GM21367 (cell line): ENCODE measurements at regions not wholly inside any gene's neighbourhood (a gene's known extent, or its start where the extent isn't known, plus 50 kb on each side); places are given as distances from the start of the nearest gene placed in this dataset.
"Not testable (repeated sequence)": the region's sequence is repeated elsewhere in the genome, so short reads cannot be mapped to it uniquely, and the experiment has no call there.

Experiments
- ATAC-seq: cut with Tn5 transposase; IDR thresholded peaks from one replicate; pipeline ENCODE4 v1.9.1; 2021; ENCODE audit not compliant: unreplicated experiment

DNA sequence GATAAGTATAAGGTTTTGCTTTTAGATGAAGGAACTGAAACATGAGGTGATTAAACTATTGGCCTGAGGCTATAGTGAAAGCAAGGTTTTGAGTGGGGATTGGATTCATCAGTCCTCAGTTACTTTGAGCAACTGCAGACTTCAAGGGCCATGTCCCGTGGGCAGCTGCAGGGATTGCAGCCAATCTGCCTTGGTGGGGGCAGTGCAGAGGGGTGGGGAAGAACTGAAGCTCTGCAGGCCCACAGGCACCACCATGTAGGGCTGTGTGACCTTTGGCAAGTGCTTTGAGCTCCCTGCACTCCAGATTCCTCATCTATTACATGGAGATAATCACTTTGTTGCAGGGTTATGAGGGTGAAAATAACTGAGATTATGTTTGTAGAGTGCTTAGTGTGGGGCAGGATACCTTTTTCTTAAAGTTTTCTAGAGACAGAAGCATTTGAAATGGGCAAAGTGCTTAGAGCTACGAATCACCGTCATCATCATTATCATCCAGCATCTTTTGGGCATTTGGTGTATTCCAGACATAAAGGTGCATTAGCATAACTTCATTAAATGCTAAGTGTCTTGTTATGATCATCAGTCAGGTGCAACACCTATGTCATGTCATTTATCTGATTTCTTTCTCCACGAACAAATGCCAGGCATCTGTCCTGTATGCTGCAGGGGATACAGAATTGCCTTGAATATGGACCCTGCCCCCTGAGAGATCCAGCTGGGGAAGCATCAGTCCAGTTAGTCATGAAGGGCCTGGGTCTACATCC, 72.1 kb upstream of the TENM4 start:
- ATAC-seq = no peak

GRCh38 chr11:79510960-79511359, 70.1 kb upstream of the TENM4 start:
- ATAC-seq = no peak

GRCh38 chr11:79508461-79508860, 67.6 kb upstream of the TENM4 start:
- ATAC-seq = no peak

- ATAC-seq = no peak
Measured at GRCh38 chr11:79507706-79508105, 66.9 kb upstream of the TENM4 start.

DNA sequence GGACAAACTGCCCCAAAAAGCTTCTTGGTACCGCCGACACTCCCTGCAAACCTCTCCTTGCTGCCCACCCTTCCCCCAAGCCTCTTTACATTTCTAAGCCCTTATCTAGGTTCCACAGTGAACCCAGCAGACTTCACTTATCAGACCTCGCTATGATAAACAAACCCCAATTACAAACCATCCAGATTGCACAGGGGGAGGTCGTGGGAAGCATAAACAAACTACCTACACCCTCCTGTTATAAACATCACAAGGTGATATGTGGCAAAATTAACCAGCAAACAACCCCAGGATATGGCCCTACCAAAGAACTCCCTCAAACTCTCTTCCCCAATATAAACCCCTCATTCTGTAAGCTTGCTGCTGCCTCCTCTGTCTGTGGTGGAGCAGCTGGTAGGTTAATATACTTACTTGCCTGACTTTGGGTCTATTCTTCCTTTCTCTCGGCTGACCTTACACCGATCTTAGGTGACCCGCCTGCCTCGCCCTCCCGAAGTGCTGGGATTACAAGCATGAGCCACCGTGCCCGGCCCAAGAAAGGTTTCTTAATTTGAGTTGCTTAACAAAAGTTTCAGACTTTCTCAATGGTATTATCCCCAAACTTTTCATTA, 66.0 kb upstream of the TENM4 start:
- ATAC-seq = no peak

DNA sequence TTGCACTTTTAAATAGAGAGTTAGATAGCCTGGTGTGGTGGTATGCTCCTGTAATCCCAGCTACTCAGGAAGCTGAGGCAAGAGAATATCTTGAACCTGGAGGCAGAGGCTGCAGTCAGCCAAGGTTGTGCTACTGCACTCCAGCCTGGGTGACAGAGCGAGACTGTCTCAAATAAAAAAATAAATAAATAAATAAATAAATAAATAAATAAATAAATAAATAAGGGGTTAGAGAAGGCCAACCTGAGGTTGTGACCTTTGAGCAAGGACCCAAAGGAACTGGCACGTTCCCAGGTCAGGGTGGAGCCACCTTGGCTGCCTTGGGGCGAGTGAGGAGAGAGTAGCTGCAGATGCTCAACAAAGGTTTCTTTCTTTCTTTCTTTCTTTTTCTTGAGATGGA, 65.3 kb upstream of the TENM4 start:
- ATAC-seq = no peak

- ATAC-seq = no peak
Measured at GRCh38 chr11:79503028-79503427, 62.2 kb upstream of the TENM4 start.

- no peak for ATAC-seq
Measured at GRCh38 chr11:79501707-79502106, 60.9 kb upstream of the TENM4 start.

DNA sequence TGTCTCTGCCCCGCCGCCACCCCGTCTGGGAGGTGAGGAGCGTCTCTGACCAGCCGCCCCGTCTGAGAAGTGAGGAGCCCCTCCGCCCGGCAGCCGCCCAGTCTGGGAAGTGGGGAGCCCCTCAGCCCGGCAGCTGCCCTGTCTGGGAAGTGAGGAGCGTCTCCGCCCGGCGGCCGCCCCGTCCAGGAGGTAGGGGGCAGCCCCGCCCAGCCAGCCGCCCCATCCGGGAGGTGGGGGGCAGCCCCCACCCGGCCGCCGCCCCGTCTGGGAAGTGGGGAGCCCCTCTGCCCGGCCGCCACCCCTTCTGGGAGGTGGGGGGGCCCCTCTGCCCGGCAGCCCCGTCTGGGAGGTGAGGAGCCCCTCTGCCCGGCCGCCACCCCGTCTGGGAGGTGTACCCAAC, 59.1 kb upstream of the TENM4 start:
- not testable (repeated sequence) for ATAC-seq

GRCh38 chr11:79498667-79499066, 57.8 kb upstream of the TENM4 start:
- no peak for ATAC-seq

- ATAC-seq = peak; percentile 68
Measured at GRCh38 chr11:79493555-79494171, 52.8 kb upstream of the TENM4 start.

- ATAC-seq = no peak
Measured at GRCh38 chr11:79492008-79492407, 51.2 kb upstream of the TENM4 start.
